MG63 (cell line): ENCODE measurements at regions not wholly inside any gene's neighbourhood (a gene's known extent, or its start where the extent isn't known, plus 50 kb on each side); places are given as distances from the start of the nearest gene placed in this dataset.
A peak's percentile ranks its signal among the peaks of the same experiment; 100 is the strongest.

Source experiments
- DNase-seq: peaks from one replicate; pipeline ENCODE4 v3.0.0-alpha.2; 2020
- H3K27me3 ChIP-seq: fragments of 250-450 bp; sonication (Bioruptor Pico); 2 replicates; pipeline ENCODE4 v1.5.1; 2020; ENCODE audit warnings: mild to moderate bottlenecking, moderate library complexity
- H3K36me3 ChIP-seq: fragments of 250-450 bp; sonication (Bioruptor Pico); 2 replicates; pipeline ENCODE4 v1.5.1; 2020; ENCODE audit warnings: mild to moderate bottlenecking, moderate library complexity
- H3K4me3 ChIP-seq: fragments of 250-450 bp; sonication (Bioruptor Pico); 2 replicates; pipeline ENCODE4 v1.5.1; 2020; ENCODE audit warnings: mild to moderate bottlenecking, moderate library complexity
- H3K9me3 ChIP-seq: fragments of 250-450 bp; sonication (Bioruptor Pico); 2 replicates; pipeline ENCODE4 v1.5.1; 2020; ENCODE audit warnings: mild to moderate bottlenecking, moderate library complexity

DNA sequence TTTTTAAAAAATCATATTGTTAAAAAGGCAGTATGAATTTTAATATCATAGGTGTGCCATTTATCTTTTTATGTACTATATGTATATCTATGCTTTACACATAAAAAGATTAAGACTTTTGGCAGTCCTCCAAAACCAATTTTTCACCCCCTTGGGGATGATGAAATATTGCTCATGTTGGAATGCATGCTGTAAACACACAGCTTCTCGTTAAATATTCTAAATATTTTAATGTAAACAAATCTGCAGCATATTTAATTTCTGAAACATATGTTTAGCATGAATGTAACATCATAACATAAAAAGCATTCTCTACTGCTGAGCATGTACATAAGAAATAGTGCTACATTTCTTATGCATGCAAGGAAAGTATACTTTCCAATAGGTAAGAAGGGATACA, 484.3 kb upstream of the LRATD1 start:
- no peak for DNase-seq
- Histone ChIP-seq H3K36me3 (no peaks in the 10 kb centered on the region), H3K27me3 (no peaks in the 10 kb centered on the region), H3K9me3 (no peaks in the 10 kb centered on the region), H3K4me3 (no peak overlapping the region)

DNA sequence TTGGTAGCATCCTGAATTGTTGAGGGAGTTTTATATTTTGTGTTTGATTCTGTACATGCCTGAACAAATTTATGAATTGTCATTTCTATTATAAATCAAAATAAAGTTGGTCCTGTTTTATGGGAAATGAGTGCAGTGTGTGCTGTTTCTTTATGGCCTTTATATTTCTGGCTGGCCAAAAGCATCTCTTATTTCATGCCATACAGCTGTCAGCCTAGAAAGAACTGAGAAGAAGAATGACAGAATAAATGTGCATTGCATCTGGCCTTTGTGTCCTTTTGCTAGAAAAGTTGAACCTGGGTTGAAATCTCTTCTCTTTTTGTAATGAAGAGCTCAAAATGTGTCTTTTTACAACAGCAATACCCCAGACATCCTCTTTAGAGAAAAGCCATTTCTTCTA, 474.7 kb upstream of the LRATD1 start:
- no peak overlapping the region for H3K4me3 ChIP-seq
- no peaks in the 10 kb centered on the region for H3K27me3 ChIP-seq
- H3K9me3 ChIP-seq: no peaks in the 10 kb centered on the region
- DNase-seq: no peak
- H3K36me3 ChIP-seq: no peaks in the 10 kb centered on the region

DNA sequence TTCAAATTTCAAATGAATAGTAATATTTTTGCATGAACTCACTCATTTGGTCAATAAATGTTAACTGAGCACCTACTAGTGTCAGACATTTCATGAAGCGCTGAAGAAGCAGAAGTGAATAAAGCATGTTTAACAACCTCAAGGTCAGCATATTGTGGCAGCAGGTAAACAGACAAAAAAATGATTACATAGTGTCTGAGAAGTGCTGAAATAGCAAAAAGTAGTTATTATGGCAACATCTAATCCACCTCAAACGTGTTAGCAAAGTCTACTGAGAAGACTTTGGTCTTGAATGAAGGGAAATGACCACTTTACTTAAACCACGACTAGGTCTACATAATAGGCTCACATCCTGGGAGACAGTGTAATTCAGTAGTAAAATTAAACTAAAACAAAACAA, 452.2 kb upstream of the LRATD1 start:
- Histone ChIP-seq H3K27me3 (no peaks in the 10 kb centered on the region), H3K4me3 (no peak overlapping the region), H3K9me3 (no peaks in the 10 kb centered on the region), H3K36me3 (no peaks in the 10 kb centered on the region)
- no peak for DNase-seq

DNA sequence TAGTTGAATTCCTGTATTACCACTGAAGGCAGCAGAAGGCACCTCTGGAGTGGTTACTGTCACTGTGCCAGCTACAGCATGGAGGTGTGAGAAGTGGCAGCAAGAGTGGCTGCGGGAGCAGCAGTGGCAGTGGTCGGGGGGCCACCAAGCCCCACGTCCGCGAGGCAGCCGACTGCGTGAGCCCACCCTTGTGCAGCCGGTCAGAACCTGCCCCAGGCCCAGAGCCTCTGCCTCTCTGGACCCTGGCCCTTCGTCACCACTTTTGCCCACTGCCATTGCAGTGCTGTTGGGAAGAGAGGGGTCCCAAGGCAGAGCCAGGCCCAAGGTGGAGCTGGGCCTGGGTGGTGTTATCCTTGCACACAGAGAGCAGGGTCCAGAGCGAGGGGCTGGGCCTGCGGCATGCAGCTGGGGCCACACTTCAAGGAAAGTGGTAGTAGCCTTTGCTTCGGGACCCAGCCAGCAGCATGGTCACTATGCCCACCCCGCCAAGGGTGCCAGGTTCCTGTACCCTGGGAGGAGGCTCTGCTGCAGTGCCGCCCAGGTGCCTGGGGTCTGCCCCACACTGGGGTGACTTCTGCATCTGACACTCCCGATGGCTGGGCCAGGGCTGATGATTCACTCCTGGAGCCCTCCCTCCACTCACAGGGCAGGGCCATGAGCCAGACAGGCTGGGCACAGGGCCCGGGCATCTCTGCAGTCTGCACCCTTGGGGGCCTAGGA, 450.1 kb upstream of the LRATD1 start:
- peak; percentile 32 for DNase-seq
- H3K4me3 ChIP-seq: no peak overlapping the region
- H3K27me3 ChIP-seq: no peaks in the 10 kb centered on the region
- no peaks in the 10 kb centered on the region for H3K36me3 ChIP-seq
- no peaks in the 10 kb centered on the region for H3K9me3 ChIP-seq

DNA sequence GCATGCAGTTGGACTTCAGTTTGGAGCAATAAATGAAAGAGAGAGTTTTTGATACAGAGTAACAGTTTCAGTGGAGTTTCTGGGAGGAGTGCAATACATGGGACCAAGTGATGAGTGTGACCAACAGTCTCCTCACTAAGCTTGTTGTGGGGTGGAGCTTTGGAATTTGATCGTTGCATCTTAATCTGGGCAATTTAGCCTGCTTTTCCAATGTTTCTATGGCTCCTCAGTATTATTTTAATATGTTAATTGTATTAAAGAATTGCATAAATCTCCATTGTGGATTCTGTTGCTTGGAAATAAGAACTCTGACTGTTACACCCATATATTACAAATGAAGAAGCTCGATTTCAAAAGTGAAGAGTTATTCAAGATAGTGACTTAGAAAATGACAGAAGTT, 446.6 kb upstream of the LRATD1 start:
- Histone ChIP-seq H3K9me3 (no peaks in the 10 kb centered on the region), H3K27me3 (no peaks in the 10 kb centered on the region), H3K4me3 (no peak overlapping the region), H3K36me3 (no peaks in the 10 kb centered on the region)
- no peak for DNase-seq

DNA sequence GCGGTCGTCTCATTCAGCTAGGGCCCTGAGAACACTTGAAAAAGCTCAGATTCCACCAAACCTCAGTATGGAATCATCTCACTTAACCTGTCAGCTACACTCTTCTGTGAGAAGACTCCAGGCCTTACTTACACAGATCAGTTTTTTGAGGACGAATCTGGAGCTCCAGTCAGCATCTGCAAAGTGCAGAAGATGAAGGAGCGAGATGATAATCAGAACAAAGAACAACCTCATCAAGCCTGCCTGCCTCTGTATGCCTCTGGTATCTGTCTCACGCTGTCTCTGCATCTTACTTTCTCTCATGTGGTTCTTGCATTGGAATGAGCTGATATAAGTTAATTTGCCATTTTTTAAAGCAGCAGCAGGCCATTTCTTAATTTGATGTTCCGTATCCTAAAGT, 444.1 kb upstream of the LRATD1 start:
- no peaks in the 10 kb centered on the region for H3K36me3 ChIP-seq
- DNase-seq: no peak
- no peaks in the 10 kb centered on the region for H3K9me3 ChIP-seq
- H3K27me3 ChIP-seq: no peaks in the 10 kb centered on the region
- H3K4me3 ChIP-seq: no peak overlapping the region

DNA sequence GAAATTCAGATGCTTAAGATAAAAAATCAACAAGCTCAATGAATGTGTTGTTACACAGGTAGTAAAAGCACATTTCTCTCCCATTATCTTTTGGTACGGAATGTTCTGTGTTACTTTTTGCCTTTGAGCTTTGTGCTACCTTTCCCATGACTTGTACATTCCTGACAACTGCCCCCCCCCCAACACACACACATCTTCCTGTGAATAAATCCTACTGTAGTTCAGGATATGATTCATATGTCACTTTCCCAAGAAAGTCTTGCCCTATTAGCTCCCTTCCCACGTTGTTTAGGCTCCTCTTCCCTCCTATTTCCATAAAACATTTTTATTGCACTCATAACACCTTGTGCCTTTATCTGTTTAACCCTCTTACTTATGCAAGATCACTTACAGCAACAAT, 442.6 kb upstream of the LRATD1 start:
- no peak overlapping the region for H3K4me3 ChIP-seq
- DNase-seq: no peak
- no peaks in the 10 kb centered on the region for H3K9me3 ChIP-seq
- H3K36me3 ChIP-seq: no peaks in the 10 kb centered on the region
- H3K27me3 ChIP-seq: no peaks in the 10 kb centered on the region

DNA sequence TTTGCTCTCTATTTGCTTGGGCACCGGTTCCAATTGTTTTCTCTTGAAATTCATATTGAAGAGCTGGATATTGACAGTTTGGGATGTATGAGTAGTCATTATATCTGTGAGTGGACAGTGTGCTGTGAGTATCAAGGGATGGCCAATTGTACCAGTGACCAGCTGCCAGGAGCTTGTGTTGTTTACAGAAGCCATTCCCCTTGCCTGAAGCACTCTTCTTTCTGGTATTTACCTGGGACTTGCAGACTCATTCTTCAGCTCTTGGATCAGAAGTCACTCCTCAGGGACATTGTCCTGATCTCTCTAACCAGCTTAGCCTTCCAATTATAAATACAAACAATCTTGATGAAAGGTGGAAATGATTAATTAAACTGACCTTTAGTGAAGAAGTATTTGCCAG, 438.3 kb upstream of the LRATD1 start:
- no peaks in the 10 kb centered on the region; the same call in 1 of the 2 replicates for H3K9me3 ChIP-seq
- H3K36me3 ChIP-seq: no peaks in the 10 kb centered on the region
- H3K27me3 ChIP-seq: no peaks in the 10 kb centered on the region
- H3K4me3 ChIP-seq: no peak overlapping the region
- DNase-seq: no peak

DNA sequence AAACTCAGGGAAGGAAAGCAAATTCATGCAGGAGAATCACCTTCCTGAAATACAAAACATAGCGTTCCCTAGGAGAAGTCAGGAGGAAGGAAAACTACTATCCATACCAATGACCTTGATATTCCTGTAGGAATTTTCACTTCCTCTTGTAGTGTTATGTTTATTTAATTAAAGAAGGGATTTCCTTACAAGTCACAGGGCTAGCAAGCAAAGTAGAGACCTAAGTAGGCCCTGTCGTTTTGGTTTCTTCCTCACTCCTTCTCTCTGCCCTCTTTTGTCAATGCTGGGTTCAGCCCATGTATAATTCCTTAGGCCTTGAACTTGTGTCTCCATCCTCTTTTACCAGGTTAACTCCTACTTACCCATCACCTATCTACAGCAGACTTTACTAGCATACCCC, 435.2 kb upstream of the LRATD1 start:
- Histone ChIP-seq H3K9me3 (no peaks in the 10 kb centered on the region; the same call in 1 of the 2 replicates), H3K36me3 (no peaks in the 10 kb centered on the region), H3K4me3 (no peak overlapping the region), H3K27me3 (no peaks in the 10 kb centered on the region)
- DNase-seq: no peak

DNA sequence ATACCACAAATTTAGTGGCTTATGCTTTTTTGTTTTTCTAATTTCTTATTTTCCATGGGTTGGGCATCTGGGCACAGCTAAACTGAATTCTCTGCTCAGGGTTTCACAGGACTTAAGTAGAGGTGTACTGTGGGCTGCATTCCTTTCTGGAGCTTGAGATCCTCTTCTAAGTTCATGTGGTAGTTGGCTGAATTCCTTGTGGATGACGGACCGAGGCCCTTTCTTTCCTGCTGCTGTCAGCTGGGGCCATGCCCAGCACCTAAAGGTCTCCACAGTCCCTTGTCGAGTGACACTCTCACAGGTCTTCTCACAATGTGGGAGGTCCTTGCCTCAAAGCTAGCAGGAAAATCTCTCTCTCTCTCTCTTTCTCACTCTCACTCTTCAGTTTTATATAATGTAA, 433.5 kb upstream of the LRATD1 start:
- Histone ChIP-seq H3K36me3 (no peaks in the 10 kb centered on the region), H3K9me3 (no peaks in the 10 kb centered on the region; the same call in 1 of the 2 replicates), H3K4me3 (no peak overlapping the region), H3K27me3 (no peaks in the 10 kb centered on the region)
- no peak for DNase-seq

DNA sequence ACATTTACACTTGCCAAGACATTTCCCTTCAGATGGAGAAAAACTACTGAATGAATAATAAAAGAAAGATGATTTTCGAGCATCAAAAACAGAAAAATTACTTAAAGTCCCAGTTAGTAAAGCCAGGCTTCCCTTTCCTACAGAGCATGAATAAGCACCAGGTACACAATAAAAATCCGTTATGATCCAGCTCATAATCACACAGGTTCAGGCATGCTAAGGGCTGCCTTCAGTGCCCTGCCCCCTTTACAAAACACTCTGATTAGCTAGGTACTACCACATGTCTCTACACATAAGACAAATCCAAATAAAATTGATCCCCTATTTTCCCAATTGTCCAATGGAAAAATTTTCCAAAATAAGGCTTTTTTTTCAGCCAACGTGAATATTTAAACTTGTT, 413.2 kb upstream of the LRATD1 start:
- no peaks in the 10 kb centered on the region for H3K36me3 ChIP-seq
- H3K4me3 ChIP-seq: no peak overlapping the region
- H3K27me3 ChIP-seq: no peaks in the 10 kb centered on the region
- DNase-seq: no peak
- H3K9me3 ChIP-seq: no peaks in the 10 kb centered on the region

DNA sequence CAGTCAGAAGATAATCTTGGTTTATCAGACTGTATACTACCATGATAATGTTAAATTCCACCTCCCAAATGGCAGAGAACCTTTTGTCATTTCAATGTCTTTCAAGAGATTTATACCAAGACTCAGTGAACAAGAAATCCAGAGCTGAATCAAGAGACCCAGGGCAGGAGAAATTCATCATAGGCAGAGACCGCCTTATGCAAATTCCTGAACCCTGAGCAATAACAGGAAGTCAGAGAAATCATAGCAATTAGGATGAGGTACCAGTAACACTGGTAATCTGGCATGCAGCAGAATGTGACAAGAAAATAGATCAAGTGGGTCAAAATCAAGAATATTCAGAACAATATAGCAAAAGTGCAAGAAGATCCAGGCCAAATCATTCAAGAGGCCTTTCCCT, 412.4 kb upstream of the LRATD1 start:
- no peaks in the 10 kb centered on the region for H3K27me3 ChIP-seq
- H3K9me3 ChIP-seq: no peaks in the 10 kb centered on the region
- H3K4me3 ChIP-seq: no peak overlapping the region
- no peak for DNase-seq
- H3K36me3 ChIP-seq: no peaks in the 10 kb centered on the region

DNA sequence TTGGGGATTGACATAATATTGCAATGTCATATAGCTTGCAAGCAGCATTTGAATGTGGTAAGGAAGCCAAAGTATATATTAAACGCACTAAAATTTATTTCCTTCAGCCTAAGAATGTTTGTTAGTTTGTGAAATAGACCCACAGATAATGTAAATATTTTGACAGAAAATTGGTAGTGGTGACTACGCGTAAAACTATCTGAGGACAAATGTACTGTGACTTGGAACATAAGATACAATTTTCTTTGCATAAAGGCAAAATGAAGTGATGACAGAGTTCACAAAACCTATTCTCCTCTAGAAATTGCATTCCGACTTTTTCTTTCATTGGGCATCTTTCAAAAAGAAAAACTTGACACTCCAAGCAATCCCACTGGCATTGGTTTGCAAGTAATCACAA, 411.1 kb upstream of the LRATD1 start:
- H3K9me3 ChIP-seq: no peaks in the 10 kb centered on the region
- H3K36me3 ChIP-seq: no peaks in the 10 kb centered on the region
- H3K27me3 ChIP-seq: no peaks in the 10 kb centered on the region
- H3K4me3 ChIP-seq: no peak overlapping the region
- DNase-seq: no peak

DNA sequence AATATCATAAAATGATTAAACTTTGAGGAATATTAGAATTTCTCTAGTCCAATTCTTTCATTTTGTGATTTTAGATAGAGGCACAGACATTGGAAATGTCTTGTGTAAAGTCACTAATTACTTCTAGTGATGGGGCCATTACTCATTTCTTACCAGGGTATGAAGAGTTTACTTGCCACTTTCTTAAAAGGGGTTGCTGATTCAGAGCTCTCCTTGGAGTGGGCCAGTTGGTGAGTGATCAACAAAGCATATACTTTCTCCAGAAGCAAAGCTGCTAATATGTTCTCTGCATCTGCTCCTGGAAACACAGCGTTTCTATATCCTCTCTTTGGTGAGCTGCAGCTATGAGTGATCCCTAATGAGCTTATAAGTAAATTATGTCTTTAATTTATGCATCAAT, 408.9 kb upstream of the LRATD1 start:
- Histone ChIP-seq H3K27me3 (no peaks in the 10 kb centered on the region), H3K9me3 (no peaks in the 10 kb centered on the region), H3K4me3 (no peak overlapping the region)

DNA sequence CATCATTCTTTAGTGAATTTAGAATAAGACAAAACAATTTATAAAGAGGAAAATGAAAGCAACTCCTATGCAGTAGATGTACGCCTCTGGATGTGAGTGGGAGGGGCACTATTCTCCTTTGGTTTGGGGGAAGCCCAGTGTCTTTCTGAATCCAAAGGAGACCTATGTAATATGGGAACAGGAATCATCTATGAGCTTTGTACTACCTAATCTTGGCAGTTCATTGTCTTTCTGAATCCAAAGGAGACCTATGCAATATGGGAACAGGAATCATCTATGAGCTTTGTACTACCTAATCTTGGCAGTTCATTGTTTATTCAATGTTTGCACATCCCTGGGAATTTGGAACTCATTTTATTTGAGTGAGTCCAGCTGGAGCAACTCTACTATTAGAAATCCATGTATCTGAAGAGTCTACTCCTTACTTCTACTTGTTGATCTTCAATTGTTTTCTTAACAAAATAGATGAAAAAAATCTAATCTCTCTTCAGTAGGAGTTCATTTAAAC, 401.1 kb upstream of the LRATD1 start:
- no peaks in the 10 kb centered on the region for H3K36me3 ChIP-seq
- H3K4me3 ChIP-seq: no peak overlapping the region
- no peak for DNase-seq
- no peaks in the 10 kb centered on the region for H3K27me3 ChIP-seq
- H3K9me3 ChIP-seq: no peaks in the 10 kb centered on the region

More for the DNA sequence above, 408.9 kb upstream of the LRATD1 start:
- no peak for DNase-seq
- H3K36me3 ChIP-seq: no peaks in the 10 kb centered on the region

DNA sequence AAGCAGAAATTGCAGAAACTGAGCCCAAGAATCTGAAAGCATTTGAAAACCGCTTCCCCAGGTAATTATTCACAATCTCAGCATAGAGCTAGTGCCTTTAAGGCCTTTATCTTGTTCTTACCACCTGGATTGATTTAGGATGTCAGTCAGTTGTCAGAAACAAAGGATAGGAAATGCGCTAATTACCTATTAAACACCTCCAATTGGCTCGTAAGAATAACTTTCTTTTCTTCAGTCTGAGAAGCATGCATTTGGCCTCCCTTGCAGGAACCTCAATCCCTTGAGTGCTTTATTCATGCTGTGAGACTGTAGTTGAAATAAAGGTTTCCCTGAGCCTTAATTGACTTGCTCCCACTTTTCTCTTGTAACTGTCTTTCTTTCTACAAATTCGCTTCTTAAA, 400.3 kb upstream of the LRATD1 start:
- H3K9me3 ChIP-seq: no peaks in the 10 kb centered on the region
- H3K4me3 ChIP-seq: no peak overlapping the region
- H3K36me3 ChIP-seq: no peaks in the 10 kb centered on the region
- H3K27me3 ChIP-seq: no peaks in the 10 kb centered on the region
- DNase-seq: no peak

DNA sequence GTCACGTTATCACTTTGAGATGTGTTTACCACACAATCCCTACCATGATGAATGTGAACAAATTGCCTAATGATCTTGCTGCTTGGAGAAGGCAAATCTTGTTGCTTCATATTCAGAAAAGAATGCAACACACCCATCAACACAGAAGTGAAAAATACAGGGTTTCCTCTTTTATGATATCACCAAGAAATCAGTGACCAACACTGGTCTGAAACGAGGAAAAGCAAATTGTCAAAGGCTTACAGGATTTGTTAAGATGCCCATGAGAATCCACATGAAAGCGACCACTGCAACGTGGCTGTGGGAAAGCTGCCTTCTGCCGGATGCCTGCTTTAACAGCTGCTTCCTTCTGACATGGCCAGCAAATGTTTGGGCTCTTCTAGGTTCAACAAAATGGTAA, 397.6 kb upstream of the LRATD1 start:
- Histone ChIP-seq H3K4me3 (no peak overlapping the region), H3K9me3 (no peaks in the 10 kb centered on the region), H3K36me3 (no peaks in the 10 kb centered on the region), H3K27me3 (no peaks in the 10 kb centered on the region)
- no peak for DNase-seq

DNA sequence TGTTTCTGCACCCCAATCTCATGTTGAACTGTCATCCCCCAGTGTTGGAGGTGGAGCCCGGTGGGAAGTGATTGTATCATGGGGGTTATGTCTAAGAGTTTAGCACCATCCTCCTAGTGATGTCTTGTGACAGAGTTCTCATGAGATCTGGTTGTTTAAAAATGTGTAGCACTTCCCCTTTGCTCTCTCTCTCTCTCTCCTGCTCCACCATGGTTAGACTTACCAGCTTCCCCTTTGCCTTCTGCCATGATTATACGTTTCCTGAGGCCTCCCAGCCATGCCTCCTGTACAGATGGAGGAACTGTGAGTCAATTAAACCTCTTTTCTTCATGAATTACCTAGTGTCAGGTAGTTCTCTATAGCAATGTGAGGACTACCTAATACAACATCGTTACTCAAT, 396.9 kb upstream of the LRATD1 start:
- H3K36me3 ChIP-seq: no peaks in the 10 kb centered on the region
- DNase-seq: no peak
- no peak overlapping the region for H3K4me3 ChIP-seq
- H3K27me3 ChIP-seq: no peaks in the 10 kb centered on the region
- H3K9me3 ChIP-seq: no peaks in the 10 kb centered on the region

DNA sequence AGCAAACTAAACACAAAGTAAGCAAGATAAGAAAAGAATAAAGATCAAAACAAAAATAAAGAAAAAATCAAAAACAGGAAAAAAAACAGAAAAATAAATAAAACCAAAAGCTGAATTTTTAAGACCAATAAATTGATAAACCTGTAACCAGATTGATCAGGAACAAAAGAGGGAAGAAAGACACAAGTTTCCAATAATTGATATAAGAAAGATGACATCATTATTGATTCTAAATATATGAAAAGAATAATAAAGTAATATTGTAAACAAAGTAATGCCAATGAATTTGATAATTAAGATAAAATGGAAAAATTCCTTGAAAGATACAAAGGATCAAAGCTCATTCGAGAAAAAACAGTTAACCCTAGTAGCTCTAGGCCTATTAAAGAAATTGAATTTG, 394.6 kb upstream of the LRATD1 start:
- no peak for DNase-seq
- Histone ChIP-seq H3K27me3 (no peaks in the 10 kb centered on the region), H3K4me3 (no peak overlapping the region), H3K9me3 (no peaks in the 10 kb centered on the region), H3K36me3 (no peaks in the 10 kb centered on the region)
